Suprapubic skin (tissue), 3 donors: ENCODE measurements at regions not wholly inside any gene's neighbourhood (a gene's known extent, or its start where the extent isn't known, plus 50 kb on each side); places are given as distances from the start of the nearest gene placed in this dataset.

ENCODE experiments used
- POLR2A ChIP-seq, 2 donors: fragments of 450-650 bp; IDR thresholded peaks; one replicate each; pipeline ENCODE4 v1.6.1; 2017; ENCODE audit warnings: antibody characterized with exemption in 2 of 2, mild to moderate bottlenecking in 2 of 2, moderate library complexity in 2 of 2
- TF ChIP-seq, protein P1 (sequence below), 2 donors: fragments of 200-600 bp in 1 of 2; fragments of 450-650 bp in 1 of 2; sonication (generic) in 1 of 2; IDR thresholded peaks; one replicate each; pipeline ENCODE4 v1.5.1; 2016 to 2019; ENCODE audit warnings: antibody characterized with exemption in 2 of 2, mild to moderate bottlenecking in 1 of 2, moderate library complexity in 1 of 2

DNA sequence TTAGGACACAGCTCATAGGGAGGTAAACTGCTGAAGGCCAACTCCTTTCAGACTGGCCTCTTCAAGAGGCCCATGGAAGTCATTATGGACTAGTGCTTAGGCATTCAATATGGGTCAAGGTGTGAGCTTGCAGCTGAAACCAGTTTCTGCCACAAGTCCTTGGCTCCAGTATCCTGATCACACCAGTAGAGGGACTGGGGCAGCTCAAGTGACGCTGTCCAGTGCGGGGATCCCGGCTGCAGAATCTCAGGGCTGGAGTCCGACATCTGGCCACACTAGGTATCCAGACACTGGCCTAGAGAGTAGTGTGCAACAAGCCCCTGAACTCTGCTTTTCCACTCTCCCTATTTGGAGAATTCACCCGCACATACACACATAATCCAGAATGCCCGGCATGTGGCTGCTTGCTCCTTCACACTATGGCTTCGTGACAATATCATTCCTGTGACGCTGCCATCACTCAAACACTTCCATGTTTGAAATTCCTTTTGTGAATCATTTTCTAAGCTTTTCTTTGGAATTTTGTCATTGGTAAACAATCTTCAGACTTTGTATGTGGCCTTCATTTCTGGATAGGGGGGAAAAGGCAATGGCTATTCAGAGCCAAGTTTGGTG lies 425.1 kb downstream of the EFNB2 start:
- TF ChIP-seq POLR2A (IDR thresholded peaks at IDR 0.05) = no peak
- TF ChIP-seq, protein P1, sequence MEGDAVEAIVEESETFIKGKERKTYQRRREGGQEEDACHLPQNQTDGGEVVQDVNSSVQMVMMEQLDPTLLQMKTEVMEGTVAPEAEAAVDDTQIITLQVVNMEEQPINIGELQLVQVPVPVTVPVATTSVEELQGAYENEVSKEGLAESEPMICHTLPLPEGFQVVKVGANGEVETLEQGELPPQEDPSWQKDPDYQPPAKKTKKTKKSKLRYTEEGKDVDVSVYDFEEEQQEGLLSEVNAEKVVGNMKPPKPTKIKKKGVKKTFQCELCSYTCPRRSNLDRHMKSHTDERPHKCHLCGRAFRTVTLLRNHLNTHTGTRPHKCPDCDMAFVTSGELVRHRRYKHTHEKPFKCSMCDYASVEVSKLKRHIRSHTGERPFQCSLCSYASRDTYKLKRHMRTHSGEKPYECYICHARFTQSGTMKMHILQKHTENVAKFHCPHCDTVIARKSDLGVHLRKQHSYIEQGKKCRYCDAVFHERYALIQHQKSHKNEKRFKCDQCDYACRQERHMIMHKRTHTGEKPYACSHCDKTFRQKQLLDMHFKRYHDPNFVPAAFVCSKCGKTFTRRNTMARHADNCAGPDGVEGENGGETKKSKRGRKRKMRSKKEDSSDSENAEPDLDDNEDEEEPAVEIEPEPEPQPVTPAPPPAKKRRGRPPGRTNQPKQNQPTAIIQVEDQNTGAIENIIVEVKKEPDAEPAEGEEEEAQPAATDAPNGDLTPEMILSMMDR (IDR thresholded peaks at IDR 0.05) = no peak
